GM21515 (cell line): ENCODE measurements at regions not wholly inside any gene's neighbourhood (a gene's known extent, or its start where the extent isn't known, plus 50 kb on each side); places are given as distances from the start of the nearest gene placed in this dataset.
A peak's percentile ranks its signal among the peaks of the same experiment; 100 is the strongest.
"Not testable (repeated sequence)": the region's sequence is repeated elsewhere in the genome, so short reads cannot be mapped to it uniquely, and the experiment has no call there.

Source experiments
- ATAC-seq: cut with Tn5 transposase; IDR thresholded peaks from one replicate; pipeline ENCODE4 v1.9.1; 2021; ENCODE audit not compliant: unreplicated experiment

DNA sequence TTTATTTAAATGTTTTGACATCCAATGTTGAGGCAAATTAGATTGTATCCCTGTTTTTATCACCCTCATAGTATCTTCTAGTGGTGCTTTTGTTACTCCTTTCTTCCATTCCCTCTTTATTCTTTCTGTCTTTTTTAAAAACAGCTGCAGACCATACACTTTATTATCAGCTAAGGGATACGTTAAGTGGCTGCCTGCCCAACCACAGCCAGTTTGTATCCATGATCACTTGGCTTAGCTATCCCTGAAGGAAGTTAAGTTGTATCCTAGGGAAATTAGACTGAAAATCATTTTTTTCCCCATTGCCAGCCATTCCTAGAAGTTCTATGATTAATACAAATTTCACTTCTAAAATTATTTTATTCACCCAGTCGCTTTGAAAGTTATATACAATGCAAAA, 1032.7 kb downstream of the NR2F1-AS1 start:
- ATAC-seq, result no peak

DNA sequence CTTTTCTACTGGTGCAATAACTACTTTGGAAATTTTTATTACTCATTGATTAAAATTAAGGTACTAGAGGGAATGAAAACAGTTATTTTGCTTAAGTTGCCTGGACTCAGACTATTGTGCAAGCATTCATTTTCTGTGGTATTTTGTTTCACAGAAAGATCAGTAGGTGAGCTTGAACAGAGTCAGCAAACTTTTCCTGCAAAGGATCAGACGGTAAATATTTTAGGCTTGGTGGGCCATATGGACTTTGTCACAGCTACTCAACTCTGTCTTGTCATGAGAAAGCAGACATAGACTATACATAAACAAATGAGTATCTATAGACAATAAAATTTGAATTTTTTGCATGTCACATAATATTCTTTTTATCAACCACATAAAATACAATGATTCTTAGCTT, 1036.4 kb downstream of the NR2F1-AS1 start:
- no peak for ATAC-seq

DNA sequence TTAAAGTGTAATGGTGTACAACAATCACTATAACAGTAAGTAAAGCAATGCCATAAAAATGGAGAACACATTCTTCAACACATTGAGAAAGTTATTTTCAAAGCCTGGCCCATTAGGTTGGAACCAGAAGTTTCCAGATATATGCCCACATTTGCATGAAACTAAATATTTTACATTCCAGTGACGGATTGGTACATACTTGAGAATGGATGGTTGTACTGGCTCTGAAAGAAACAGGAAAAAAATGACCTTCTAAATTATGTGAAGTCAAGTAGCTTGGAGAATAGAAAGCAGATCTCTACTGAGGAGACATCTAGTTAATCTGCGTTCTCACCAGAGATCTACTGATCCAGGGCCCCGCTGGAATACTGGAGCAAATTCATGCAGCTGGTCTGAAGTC, 1037.0 kb downstream of the NR2F1-AS1 start:
- ATAC-seq, result no peak

DNA sequence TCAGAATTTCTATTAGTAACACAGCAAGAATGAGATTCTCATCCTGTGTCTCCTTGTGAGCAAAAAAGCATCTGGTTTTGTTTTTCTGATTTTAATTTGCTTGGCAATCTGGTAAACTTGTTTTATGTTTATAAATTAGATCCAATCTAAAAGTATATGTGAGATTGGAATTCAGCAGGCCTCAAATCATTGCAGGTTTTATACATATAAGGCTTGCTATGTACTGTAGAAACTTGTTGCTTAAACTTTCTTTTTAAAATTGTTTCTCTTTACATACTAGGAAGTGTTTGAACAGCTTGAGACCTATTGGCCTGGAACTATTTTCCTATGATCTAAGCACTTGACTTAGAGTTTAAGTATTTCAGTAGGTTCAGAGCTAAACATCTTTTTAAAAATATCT, 1037.8 kb downstream of the NR2F1-AS1 start:
- ATAC-seq, result no peak

GRCh38 chr5:92542017-92542416, 1039.0 kb downstream of the NR2F1-AS1 start:
- not testable (repeated sequence) for ATAC-seq

DNA sequence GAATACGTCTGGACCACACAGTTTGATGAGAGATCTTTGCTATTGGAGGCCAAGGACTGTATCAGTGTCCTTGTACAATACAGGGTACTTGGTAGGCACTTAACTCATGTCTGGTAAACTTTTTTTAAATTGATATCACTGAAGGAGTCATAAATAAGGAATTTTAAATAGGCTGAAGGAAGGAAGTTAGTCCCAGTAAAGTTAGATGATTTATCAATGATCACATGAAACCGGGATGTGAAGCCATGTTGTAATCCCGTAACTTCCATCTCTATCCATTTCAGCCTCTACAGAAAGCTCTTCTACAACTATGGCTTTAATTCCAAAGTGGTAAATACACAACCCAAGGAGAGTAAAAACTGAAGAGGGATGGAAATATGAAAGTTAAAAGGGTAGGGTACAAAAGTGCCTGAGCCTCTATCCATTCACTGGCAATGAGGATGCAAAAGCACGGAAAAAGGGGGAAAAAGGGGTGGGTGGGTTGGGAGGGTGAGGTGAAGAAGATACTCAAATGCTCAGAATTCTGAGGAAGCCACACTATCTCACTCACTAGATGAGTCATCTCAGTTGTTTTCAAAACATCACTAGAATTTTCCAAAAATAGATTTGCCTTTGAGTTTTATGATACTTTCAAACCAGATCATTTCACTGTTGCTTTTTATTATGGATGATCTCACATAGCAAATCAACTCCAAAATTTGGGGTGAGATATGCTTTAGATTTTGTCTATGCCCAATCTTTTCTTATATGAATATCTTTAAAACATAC, 1053.5 kb downstream of the NR2F1-AS1 start:
- ATAC-seq, result no peak

GRCh38 chr5:92525131-92525530, 1055.9 kb downstream of the NR2F1-AS1 start:
- no peak for ATAC-seq

- no peak for ATAC-seq
Observed at GRCh38 chr5:92519811-92520632, 1061.0 kb downstream of the NR2F1-AS1 start.

- ATAC-seq, result peak; percentile 99
Observed at GRCh38 chr5:92518318-92518904, 1062.6 kb downstream of the NR2F1-AS1 start.

- ATAC-seq, result no peak
Observed at GRCh38 chr5:92514896-92515295, 1066.1 kb downstream of the NR2F1-AS1 start.

- ATAC-seq, result no peak
Observed at GRCh38 chr5:92513067-92513466, 1068.0 kb downstream of the NR2F1-AS1 start.

GRCh38 chr5:92508271-92508670, 1072.7 kb downstream of the NR2F1-AS1 start:
- ATAC-seq, result no peak

- ATAC-seq, result no peak
Observed at GRCh38 chr5:92505925-92506324, 1075.1 kb downstream of the NR2F1-AS1 start.

DNA sequence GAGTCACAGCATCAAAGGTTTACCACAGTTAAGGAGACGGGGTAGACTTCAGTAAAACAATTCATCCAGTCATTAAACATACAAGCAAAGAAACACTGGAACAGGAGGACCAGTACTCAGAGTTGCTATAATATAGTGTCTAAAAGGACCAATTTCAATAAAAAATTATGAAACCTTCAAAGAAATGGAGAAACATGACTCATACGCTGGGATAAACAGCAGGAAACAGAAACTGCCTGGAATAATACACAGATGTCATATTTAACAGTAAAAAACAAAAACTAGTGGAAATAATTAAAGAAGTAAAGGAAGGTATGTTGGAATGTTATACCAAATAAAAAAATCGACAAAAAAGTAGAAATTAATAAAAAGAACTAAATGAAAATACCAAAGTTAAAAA, 1075.9 kb downstream of the NR2F1-AS1 start:
- no peak for ATAC-seq

DNA sequence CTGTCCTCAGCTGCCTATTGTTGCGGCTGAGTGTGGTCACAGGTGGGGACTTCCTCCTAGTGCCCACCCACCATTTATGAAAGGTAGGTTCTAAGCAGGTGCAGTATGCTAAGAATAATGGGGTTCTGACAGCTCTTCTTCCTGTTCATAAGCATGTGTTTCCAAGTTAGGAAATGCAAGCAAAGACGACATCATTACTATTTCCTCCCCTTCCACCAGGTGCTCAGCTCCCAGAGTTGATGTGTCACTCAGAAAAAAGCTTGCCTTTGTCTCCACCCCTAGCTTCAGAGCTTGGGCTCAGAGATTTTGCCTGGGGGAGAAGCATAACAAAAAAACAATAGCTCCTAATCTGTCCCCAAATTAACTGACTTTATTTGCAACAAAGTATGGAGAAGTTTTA, 1076.7 kb downstream of the NR2F1-AS1 start:
- no peak for ATAC-seq

DNA sequence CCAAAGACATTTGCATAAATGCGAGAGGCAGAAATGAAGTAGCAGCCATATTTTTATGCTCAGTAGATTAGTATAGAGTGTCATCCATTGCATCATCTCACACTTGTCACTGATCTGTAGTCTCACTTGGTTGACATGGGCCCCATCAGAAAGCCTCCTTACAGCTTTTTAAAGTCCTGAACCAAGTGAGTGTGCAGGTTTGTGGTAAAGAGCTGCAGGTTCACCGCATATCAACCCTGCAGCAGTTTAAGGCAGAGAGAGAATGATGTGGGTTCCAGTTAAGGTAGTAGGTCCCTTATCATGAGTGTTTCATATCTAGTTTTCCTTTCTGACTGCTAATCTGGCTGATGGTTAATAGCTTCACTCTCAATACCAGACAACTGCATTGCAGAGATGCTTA, 1080.3 kb downstream of the NR2F1-AS1 start:
- no peak for ATAC-seq

GRCh38 chr5:92496545-92496944, 1084.5 kb downstream of the NR2F1-AS1 start:
- no peak for ATAC-seq

DNA sequence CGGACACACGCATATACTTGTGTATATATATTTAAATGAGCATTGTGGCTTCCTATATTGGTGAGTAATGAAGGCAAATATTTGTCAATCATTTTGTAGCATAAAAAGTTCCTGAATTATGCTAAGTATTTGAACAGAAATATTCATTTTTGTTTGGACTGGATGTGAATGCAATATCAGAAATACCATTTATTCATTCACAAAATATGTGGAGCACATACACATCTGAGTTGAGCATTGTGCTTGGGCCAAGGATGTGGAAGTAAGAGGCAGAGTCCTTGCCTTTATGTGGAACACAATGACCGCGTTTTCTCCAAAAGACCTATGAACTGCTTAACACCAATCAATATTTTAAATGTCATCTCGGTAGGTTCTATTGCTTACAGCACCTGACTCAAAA, 1086.5 kb downstream of the NR2F1-AS1 start:
- ATAC-seq, result no peak

- no peak for ATAC-seq
Observed at GRCh38 chr5:92492908-92493307, 1088.1 kb downstream of the NR2F1-AS1 start.

DNA sequence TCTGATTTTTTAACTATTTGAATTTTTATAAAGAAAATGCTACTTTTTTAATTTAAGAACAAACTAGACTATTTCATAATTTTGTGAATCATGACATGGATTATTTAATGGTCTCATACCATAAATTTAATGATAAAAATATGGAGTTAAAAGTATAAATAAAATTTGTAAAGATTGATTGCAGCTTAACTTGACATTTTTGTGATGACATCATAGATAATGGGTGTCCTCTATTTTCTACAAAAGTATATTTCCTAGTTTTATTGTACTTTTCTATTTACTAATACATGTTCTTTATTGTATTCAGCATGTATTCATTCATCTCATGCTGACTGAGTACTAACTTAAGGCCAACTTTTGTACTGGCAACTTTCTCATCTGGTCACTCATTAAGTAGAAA, 1096.5 kb downstream of the NR2F1-AS1 start:
- ATAC-seq, result no peak

DNA sequence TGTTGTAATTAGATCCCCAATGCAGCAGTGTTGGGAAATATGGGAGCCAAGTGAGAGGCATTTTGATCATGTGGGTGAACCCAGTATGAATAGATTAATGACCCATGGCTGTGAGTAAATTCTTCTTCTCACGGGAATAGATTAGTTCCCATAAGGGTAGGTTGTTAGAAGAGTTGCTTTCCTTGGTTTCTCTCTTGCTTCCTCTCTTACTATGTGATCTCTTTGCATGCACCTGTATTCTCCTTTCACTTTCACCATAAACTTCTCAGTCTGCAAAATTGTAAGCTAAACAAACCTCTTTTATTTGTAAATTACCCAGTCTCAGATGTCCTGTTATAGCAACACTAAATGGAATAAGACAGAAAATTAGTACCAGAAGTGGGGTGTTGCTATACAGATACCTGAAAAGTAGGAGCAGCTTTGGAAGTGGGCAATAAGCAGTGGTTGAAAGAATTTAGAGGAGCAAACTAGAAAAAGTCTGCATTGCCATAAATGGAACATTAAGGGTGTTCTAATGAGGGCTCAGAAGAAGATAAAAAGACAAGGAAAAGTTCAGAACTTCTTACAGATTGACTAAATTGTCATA, 1090.0 kb upstream of the ARRDC3 start:
- ATAC-seq, result no peak

GRCh38 chr5:92471861-92472260, 1088.7 kb upstream of the ARRDC3 start:
- no peak for ATAC-seq
